ENCODE measurements at regions not wholly inside any gene's neighbourhood (a gene's known extent, or its start where the extent isn't known, plus 50 kb on each side); places are given as distances from the start of the nearest gene placed in this dataset.

GRCh38 chr10:118407777-118408176 is 65.7 kb upstream of the FAM204A start:
- Histone ChIP-seq H3K9me2 (replicated peaks; ENCODE audit: insufficient read depth, low read length) (no peaks in the 10 kb centered on the region), H3K27me3 (ENCODE audit: low read length) (no peaks in the 10 kb centered on the region), H3K27ac (ENCODE audit: low read depth, low read length) (no peak overlapping the region), H3K4me3 (ENCODE audit: insufficient read depth, low read length, poor library complexity, severe bottlenecking) (no peak overlapping the region), H3K36me3 (ENCODE audit: low read length) (no peaks in the 10 kb centered on the region), H3K9me3 (ENCODE audit: insufficient read depth, low read length) (no peaks in the 10 kb centered on the region), H3K4me2 (ENCODE audit: low read depth, low read length, poor library complexity, severe bottlenecking) (no peak overlapping the region), H4K20me1 (ENCODE audit: low read depth, low read length) (no peaks in the 10 kb centered on the region), H3K79me2 (ENCODE audit: insufficient read depth, low read length) (no peaks in the 10 kb centered on the region), H3F3A (ENCODE audit: insufficient read depth) (no peaks in the 10 kb centered on the region), H2AFZ (ENCODE audit: low read depth, low read length, severe bottlenecking) (no peak overlapping the region), H3K9ac (ENCODE audit: low read length) (no peak overlapping the region)
- TF ChIP-seq CTCF (IDR thresholded peaks at IDR 0.05; ENCODE audit: insufficient read depth, low read length, poor library complexity, severe bottlenecking) (no peak), EZH2phosphoT487 (conservative IDR thresholded peaks at IDR 0.05; ENCODE audit: low read length) (no peak)

- H3K9ac ChIP-seq (ENCODE audit: low read length), result no peak overlapping the region
- H3K9me2 ChIP-seq (replicated peaks; ENCODE audit: insufficient read depth, low read length), result no peaks in the 10 kb centered on the region
- no peak overlapping the region for H2AFZ ChIP-seq (ENCODE audit: low read depth, low read length, severe bottlenecking)
- no peaks in the 10 kb centered on the region for H3K36me3 ChIP-seq (ENCODE audit: low read length)
- no peaks in the 10 kb centered on the region for H3F3A ChIP-seq (ENCODE audit: insufficient read depth)
- H3K4me2 ChIP-seq (ENCODE audit: low read depth, low read length, poor library complexity, severe bottlenecking), result no peak overlapping the region
- no peaks in the 10 kb centered on the region for H3K27me3 ChIP-seq (ENCODE audit: low read length)
- no peak overlapping the region for H3K4me3 ChIP-seq (ENCODE audit: insufficient read depth, low read length, poor library complexity, severe bottlenecking)
- H3K79me2 ChIP-seq (ENCODE audit: insufficient read depth, low read length), result no peaks in the 10 kb centered on the region
- H4K20me1 ChIP-seq (ENCODE audit: low read depth, low read length), result no peaks in the 10 kb centered on the region
- TF ChIP-seq CTCF (IDR thresholded peaks at IDR 0.05; ENCODE audit: insufficient read depth, low read length, poor library complexity, severe bottlenecking) (no peak), EZH2phosphoT487 (conservative IDR thresholded peaks at IDR 0.05; ENCODE audit: low read length) (no peak)
- H3K27ac ChIP-seq (ENCODE audit: low read depth, low read length), result no peak overlapping the region
- H3K9me3 ChIP-seq (ENCODE audit: insufficient read depth, low read length), result no peaks in the 10 kb centered on the region
Measured at GRCh38 chr10:118407026-118407425, 64.9 kb upstream of the FAM204A start.

- no peaks in the 10 kb centered on the region for H3K9me2 ChIP-seq (replicated peaks; ENCODE audit: insufficient read depth, low read length)
- no peak overlapping the region for H3K4me3 ChIP-seq (ENCODE audit: insufficient read depth, low read length, poor library complexity, severe bottlenecking)
- no peak overlapping the region for H3K9ac ChIP-seq (ENCODE audit: low read length)
- no peak overlapping the region for H3K27ac ChIP-seq (ENCODE audit: low read depth, low read length)
- no peak overlapping the region for H2AFZ ChIP-seq (ENCODE audit: low read depth, low read length, severe bottlenecking)
- no peaks in the 10 kb centered on the region for H3F3A ChIP-seq (ENCODE audit: insufficient read depth)
- TF ChIP-seq EZH2phosphoT487 (conservative IDR thresholded peaks at IDR 0.05; ENCODE audit: low read length) (no peak), CTCF (IDR thresholded peaks at IDR 0.05; ENCODE audit: insufficient read depth, low read length, poor library complexity, severe bottlenecking) (no peak)
- H3K79me2 ChIP-seq (ENCODE audit: insufficient read depth, low read length), result no peaks in the 10 kb centered on the region
- no peaks in the 10 kb centered on the region for H3K27me3 ChIP-seq (ENCODE audit: low read length)
- H3K9me3 ChIP-seq (ENCODE audit: insufficient read depth, low read length), result no peaks in the 10 kb centered on the region
- no peak overlapping the region for H3K4me2 ChIP-seq (ENCODE audit: low read depth, low read length, poor library complexity, severe bottlenecking)
- H4K20me1 ChIP-seq (ENCODE audit: low read depth, low read length), result no peaks in the 10 kb centered on the region
- no peaks in the 10 kb centered on the region for H3K36me3 ChIP-seq (ENCODE audit: low read length)
Measured at GRCh38 chr10:118405928-118406327, 63.8 kb upstream of the FAM204A start.
